ENCODE measurements at regions not wholly inside any gene's neighbourhood (a gene's known extent, or its start where the extent isn't known, plus 50 kb on each side); places are given as distances from the start of the nearest gene placed in this dataset.

- peaks cover 0 to 18% (median 0%) of the 10 kb centered on the region in 11 experiments; a peak in 6 of 22 replicates for H3K9me3 ChIP-seq (replicated peaks in 1 of 11)
- no peak for TF ChIP-seq Cebpa-rat (IDR thresholded peaks at IDR 0.05)
- H3K9ac ChIP-seq, result peak overlapping the region in 6 of 11 experiments; percentile 19 to 72 (median 45); a peak in 8 of 22 replicates
- H3K27ac ChIP-seq, result peak overlapping the region in 8 of 11 experiments; percentile 8 to 96 (median 84); a peak in 13 of 22 replicates
- H3K36me3 ChIP-seq, result no peaks in the 10 kb centered on the region
- H4K20me1 ChIP-seq, result peaks cover 0 to 4% (median 0%) of the 10 kb centered on the region in 11 experiments; a peak in 1 of 22 replicates
- peaks cover 0 to 13% (median 0%) of the 10 kb centered on the region in 11 experiments; a peak in 3 of 22 replicates for H3K27me3 ChIP-seq
- H3K4me3 ChIP-seq, result no peak overlapping the region
- peak overlapping the region in 6 of 11 experiments; percentile 16 to 60 (median 44); a peak in 9 of 22 replicates for H3K4me2 ChIP-seq
- H3K4me1 ChIP-seq, result peaks cover under 1 to 77% (median 54%) of the 10 kb centered on the region in 10 experiments; a peak in 18 of 20 replicates
These were observed 56.5 kb upstream of the SIRPA start for GRCh38 chr20:1838556-1839279.

- H3K9ac ChIP-seq, result no peak overlapping the region
- peaks cover 26 to 75% (median 49%) of the 10 kb centered on the region in 10 experiments for H3K4me1 ChIP-seq
- H3K36me3 ChIP-seq, result no peaks in the 10 kb centered on the region
- H3K27me3 ChIP-seq, result peaks cover 0 to 14% (median 7%) of the 10 kb centered on the region in 11 experiments; a peak in 6 of 22 replicates
- no peak for TF ChIP-seq Cebpa-rat (IDR thresholded peaks at IDR 0.05)
- H3K4me2 ChIP-seq, result peak overlapping the region in 3 of 11 experiments; percentile 39 to 89 (median 49); a peak in 6 of 22 replicates
- H3K9me3 ChIP-seq (replicated peaks in 1 of 11), result peaks cover 0 to 13% (median 0%) of the 10 kb centered on the region in 11 experiments; a peak in 6 of 22 replicates
- H4K20me1 ChIP-seq, result peaks cover 0 to 17% (median 0%) of the 10 kb centered on the region in 11 experiments; a peak in 2 of 22 replicates
- H3K27ac ChIP-seq, result no peak overlapping the region
- no peak overlapping the region for H3K4me3 ChIP-seq
These were observed 59.8 kb upstream of the SIRPA start for GRCh38 chr20:1835186-1836035.

- Histone ChIP-seq H3K27ac (no peak overlapping the region), H3K4me1 (peaks cover 37 to 80% (median 55%) of the 10 kb centered on the region in 10 experiments), H3K4me3 (no peak overlapping the region), H3K27me3 (peaks cover 0 to 14% (median 7%) of the 10 kb centered on the region in 11 experiments; a peak in 6 of 22 replicates), H3K9ac (no peak overlapping the region), H3K4me2 (peak overlapping the region in 4 of 11 experiments; percentile 14 to 89 (median 60); a peak in 7 of 22 replicates), H4K20me1 (peaks cover 0 to 21% (median 0%) of the 10 kb centered on the region in 11 experiments; a peak in 2 of 22 replicates), H3K9me3 (replicated peaks in 1 of 11) (peaks cover 0 to 7% (median 0%) of the 10 kb centered on the region in 11 experiments; a peak in 6 of 22 replicates), H3K36me3 (no peaks in the 10 kb centered on the region)
- no peak for TF ChIP-seq Cebpa-rat (IDR thresholded peaks at IDR 0.05)
These were observed 61.2 kb upstream of the SIRPA start for GRCh38 chr20:1833728-1834726.

GRCh38 chr20:1833216-1833615, 62.0 kb upstream of the SIRPA start:
- peaks cover 37 to 82% (median 59%) of the 10 kb centered on the region in 10 experiments for H3K4me1 ChIP-seq
- H3K4me2 ChIP-seq, result peak overlapping the region in 10 of 11 experiments; percentile 77 to 89 (median 85); a peak in 18 of 22 replicates
- H3K27ac ChIP-seq, result no peak overlapping the region
- peaks cover 0 to 14% (median 7%) of the 10 kb centered on the region in 11 experiments; a peak in 6 of 22 replicates for H3K27me3 ChIP-seq
- no peaks in the 10 kb centered on the region for H3K36me3 ChIP-seq
- no peak overlapping the region for H3K4me3 ChIP-seq
- H3K9ac ChIP-seq, result no peak overlapping the region
- H3K9me3 ChIP-seq (replicated peaks in 1 of 11), result no peaks in the 10 kb centered on the region
- TF ChIP-seq Cebpa-rat (IDR thresholded peaks at IDR 0.05), result no peak
- H4K20me1 ChIP-seq, result peaks cover 0 to 21% (median 0%) of the 10 kb centered on the region in 11 experiments; a peak in 2 of 22 replicates

GRCh38 chr20:1832634-1833033, 62.6 kb upstream of the SIRPA start:
- H3K27ac ChIP-seq, result peak overlapping the region in 7 of 11 experiments; percentile 24 to 55 (median 40); a peak in 9 of 22 replicates
- peak overlapping the region in 9 of 11 experiments; percentile 8 to 47 (median 24); a peak in 6 of 22 replicates for H3K9ac ChIP-seq
- peaks cover 0 to 14% (median 7%) of the 10 kb centered on the region in 11 experiments; a peak in 6 of 22 replicates for H3K27me3 ChIP-seq
- TF ChIP-seq Cebpa-rat (IDR thresholded peaks at IDR 0.05), result no peak
- peaks cover 0 to 21% (median 0%) of the 10 kb centered on the region in 11 experiments; a peak in 2 of 22 replicates for H4K20me1 ChIP-seq
- H3K36me3 ChIP-seq, result no peaks in the 10 kb centered on the region
- peak overlapping the region; percentile 77 to 92 (median 86) for H3K4me2 ChIP-seq
- H3K4me3 ChIP-seq, result no peak overlapping the region; a peak in 1 of 20 replicates
- peaks cover 37 to 86% (median 63%) of the 10 kb centered on the region in 10 experiments for H3K4me1 ChIP-seq
- H3K9me3 ChIP-seq (replicated peaks in 1 of 11), result no peaks in the 10 kb centered on the region

GRCh38 chr20:1831606-1832005, 63.6 kb upstream of the SIRPA start:
- H3K9ac ChIP-seq, result peak overlapping the region in 1 of 11 experiments; percentile 15; a peak in 3 of 22 replicates
- H4K20me1 ChIP-seq, result peaks cover 0 to 17% (median 0%) of the 10 kb centered on the region in 11 experiments; a peak in 2 of 22 replicates
- no peaks in the 10 kb centered on the region for H3K9me3 ChIP-seq (replicated peaks in 1 of 11)
- peak overlapping the region in 9 of 11 experiments; percentile 24 to 68 (median 34); a peak in 9 of 22 replicates for H3K27ac ChIP-seq
- peaks cover 37 to 93% (median 63%) of the 10 kb centered on the region in 10 experiments for H3K4me1 ChIP-seq
- no peaks in the 10 kb centered on the region for H3K36me3 ChIP-seq
- no peak for TF ChIP-seq Cebpa-rat (IDR thresholded peaks at IDR 0.05)
- no peak overlapping the region for H3K4me3 ChIP-seq
- H3K4me2 ChIP-seq, result peak overlapping the region; percentile 77 to 92 (median 86)
- H3K27me3 ChIP-seq, result peaks cover 0 to 14% (median 7%) of the 10 kb centered on the region in 11 experiments; a peak in 6 of 22 replicates

- H3K27ac ChIP-seq, result peak overlapping the region in 9 of 11 experiments; percentile 24 to 68 (median 33); a peak in 9 of 22 replicates
- peaks cover 37 to 98% (median 63%) of the 10 kb centered on the region in 10 experiments for H3K4me1 ChIP-seq
- no peak overlapping the region for H3K4me3 ChIP-seq
- H4K20me1 ChIP-seq, result peaks cover 0 to 17% (median 0%) of the 10 kb centered on the region in 11 experiments; a peak in 2 of 22 replicates
- no peak for TF ChIP-seq Cebpa-rat (IDR thresholded peaks at IDR 0.05)
- peak overlapping the region in 2 of 11 experiments; percentile 9 to 15; a peak in 4 of 22 replicates for H3K9ac ChIP-seq
- H3K9me3 ChIP-seq (replicated peaks in 1 of 11), result no peaks in the 10 kb centered on the region
- peak overlapping the region; percentile 77 to 92 (median 86) for H3K4me2 ChIP-seq
- H3K27me3 ChIP-seq, result peaks cover 0 to 14% (median 7%) of the 10 kb centered on the region in 11 experiments; a peak in 6 of 22 replicates
- H3K36me3 ChIP-seq, result no peaks in the 10 kb centered on the region
These were observed 64.1 kb upstream of the SIRPA start for GRCh38 chr20:1831096-1831495.
